ENCODE measurements at regions not wholly inside any gene's neighbourhood (a gene's known extent, or its start where the extent isn't known, plus 50 kb on each side); places are given as distances from the start of the nearest gene placed in this dataset.

- no peak overlapping the region for H2AK9ac ChIP-seq (replicated peaks; ENCODE audit: low read depth, low read length, poor library complexity)
- H3K4me1 ChIP-seq (ENCODE audit: control insufficient read depth, insufficient read depth, low read length) = peaks cover 15% of the 10 kb centered on the region
- POLR2A ChIA-PET (ENCODE audit: unreplicated experiment) = no interaction called here
- no peaks in the 10 kb centered on the region for H3K9me3 ChIP-seq (ENCODE audit: control insufficient read depth, insufficient read depth, low read length)
- no peak overlapping the region for H2BK120ac ChIP-seq (ENCODE audit: low read depth, low read length)
- H3K56ac ChIP-seq (ENCODE audit: extremely low read depth, insufficient read depth, low read length) = no peak overlapping the region
- ATAC-seq (ENCODE audit: low read depth) (no peak), DNase-seq (no peak)
- H4K5ac ChIP-seq (ENCODE audit: low read depth, low read length) = no peak overlapping the region
- intact Hi-C loops (cut with micrococcal nuclease) (loop anchor here (5.0 kb wide), 2 partner anchors 41 to 239 kb away; no protein-coding TSS in a partner anchor), dilution Hi-C loops (cut with HindIII; ENCODE audit: low sequenced_read_pairs, unreplicated experiment) (no loop called here), in situ Hi-C loops (cut with MboI; ENCODE audit: low sequenced_read_pairs) (no loop called here)
- peaks cover 14% of the 10 kb centered on the region; the same call in 1 of the 2 replicates for H3K9me1 ChIP-seq (ENCODE audit: insufficient read depth, low read length)
- H2BK5ac ChIP-seq (ENCODE audit: low read depth, low read length, poor library complexity, severe bottlenecking) = no peak overlapping the region
- no peak overlapping the region for H3K4me2 ChIP-seq (ENCODE audit: low read depth, low read length)
- peaks cover 2% of the 10 kb centered on the region; the same call in 1 of the 2 replicates for H3K27me3 ChIP-seq (ENCODE audit: control insufficient read depth, insufficient read depth, low read length)
- no peak overlapping the region for H4K91ac ChIP-seq (ENCODE audit: insufficient read depth, low read depth, low read length)
- no peak overlapping the region for H3K18ac ChIP-seq (ENCODE audit: low read depth, low read length)
- BruUV-seq (replicated peaks) = no TSS peak
- H4K20me1 ChIP-seq (ENCODE audit: insufficient read depth, low read length) = no peaks in the 10 kb centered on the region
- H2BK15ac ChIP-seq (ENCODE audit: low read depth, low read length) = no peak overlapping the region
- H3K27ac ChIP-seq (ENCODE audit: insufficient read depth, low read length) = no peak overlapping the region
- H2AK5ac ChIP-seq (ENCODE audit: low read depth, low read length) = peak overlapping the region; percentile 13; the same call in 1 of the 2 replicates
- H3K79me1 ChIP-seq (ENCODE audit: low read depth in 1 of 2, low read length in 2 of 2) = no peaks in the 10 kb centered on the region
- no peak overlapping the region for H2AFZ ChIP-seq (replicated peaks; ENCODE audit: low read length, poor library complexity)
- CTCF ChIA-PET = no interaction called here
- no peak overlapping the region for H3K23ac ChIP-seq (ENCODE audit: low read depth, low read length)
- peak overlapping the region; percentile 14; the same call in 1 of the 2 replicates for H3K14ac ChIP-seq (replicated peaks; ENCODE audit: low read depth, low read length)
- no peak overlapping the region for H3K4me3 ChIP-seq (ENCODE audit: insufficient read depth, low read depth, low read length)
- H3K9ac ChIP-seq (ENCODE audit: low read depth, low read length) = no peak overlapping the region
- H4K8ac ChIP-seq (ENCODE audit: low read depth in 2 of 2, low read length in 2 of 2) = no peak overlapping the region
- no peak overlapping the region for H3K4ac ChIP-seq (ENCODE audit: low read depth, low read length)
- H2BK20ac ChIP-seq (ENCODE audit: low read depth, low read length) = no peak overlapping the region
- no peaks in the 10 kb centered on the region for H3K36me3 ChIP-seq (ENCODE audit: control insufficient read depth, insufficient read depth, low read length)
- 100% methylated on average over 1 of the region's 7 CpGs; no CpG with 5 or more reads in 1 of the 2 experiments for WGBS, 2 experiments (ENCODE audit: extremely low coverage in 2 of 2, insufficient read length in 1 of 2)
- TF ChIP-seq CEBPB (IDR thresholded peaks at IDR 0.05; ENCODE audit: low read depth, low read length) = no peak
- TF ChIP-seq NFE2L2 (IDR thresholded peaks at IDR 0.05; ENCODE audit: low read depth, low read length) = no peak
- TF ChIP-seq, protein P1, sequence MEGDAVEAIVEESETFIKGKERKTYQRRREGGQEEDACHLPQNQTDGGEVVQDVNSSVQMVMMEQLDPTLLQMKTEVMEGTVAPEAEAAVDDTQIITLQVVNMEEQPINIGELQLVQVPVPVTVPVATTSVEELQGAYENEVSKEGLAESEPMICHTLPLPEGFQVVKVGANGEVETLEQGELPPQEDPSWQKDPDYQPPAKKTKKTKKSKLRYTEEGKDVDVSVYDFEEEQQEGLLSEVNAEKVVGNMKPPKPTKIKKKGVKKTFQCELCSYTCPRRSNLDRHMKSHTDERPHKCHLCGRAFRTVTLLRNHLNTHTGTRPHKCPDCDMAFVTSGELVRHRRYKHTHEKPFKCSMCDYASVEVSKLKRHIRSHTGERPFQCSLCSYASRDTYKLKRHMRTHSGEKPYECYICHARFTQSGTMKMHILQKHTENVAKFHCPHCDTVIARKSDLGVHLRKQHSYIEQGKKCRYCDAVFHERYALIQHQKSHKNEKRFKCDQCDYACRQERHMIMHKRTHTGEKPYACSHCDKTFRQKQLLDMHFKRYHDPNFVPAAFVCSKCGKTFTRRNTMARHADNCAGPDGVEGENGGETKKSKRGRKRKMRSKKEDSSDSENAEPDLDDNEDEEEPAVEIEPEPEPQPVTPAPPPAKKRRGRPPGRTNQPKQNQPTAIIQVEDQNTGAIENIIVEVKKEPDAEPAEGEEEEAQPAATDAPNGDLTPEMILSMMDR (conservative IDR thresholded peaks at IDR 0.05; ENCODE audit: low read depth, low read length) = no peak
- TF ChIP-seq RCOR1 (IDR thresholded peaks at IDR 0.05; ENCODE audit: insufficient replicate concordance, low read length) = no peak
- TF ChIP-seq, protein P2, sequence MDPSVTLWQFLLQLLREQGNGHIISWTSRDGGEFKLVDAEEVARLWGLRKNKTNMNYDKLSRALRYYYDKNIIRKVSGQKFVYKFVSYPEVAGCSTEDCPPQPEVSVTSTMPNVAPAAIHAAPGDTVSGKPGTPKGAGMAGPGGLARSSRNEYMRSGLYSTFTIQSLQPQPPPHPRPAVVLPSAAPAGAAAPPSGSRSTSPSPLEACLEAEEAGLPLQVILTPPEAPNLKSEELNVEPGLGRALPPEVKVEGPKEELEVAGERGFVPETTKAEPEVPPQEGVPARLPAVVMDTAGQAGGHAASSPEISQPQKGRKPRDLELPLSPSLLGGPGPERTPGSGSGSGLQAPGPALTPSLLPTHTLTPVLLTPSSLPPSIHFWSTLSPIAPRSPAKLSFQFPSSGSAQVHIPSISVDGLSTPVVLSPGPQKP (IDR thresholded peaks at IDR 0.05; ENCODE audit: borderline replicate concordance, low read depth, low read length) = no peak
- TF ChIP-seq MAZ (IDR thresholded peaks at IDR 0.05; ENCODE audit: borderline replicate concordance, low read depth, low read length) = no peak
- TF ChIP-seq BHLHE40 (IDR thresholded peaks at IDR 0.05; ENCODE audit: low read depth, low read length) = no peak
- no peak for TF ChIP-seq CHD1 (IDR thresholded peaks at IDR 0.05; ENCODE audit: low read depth, low read length)
- no peak for TF ChIP-seq FOS (IDR thresholded peaks at IDR 0.05; ENCODE audit: low read depth, low read length)
- TF ChIP-seq, protein P3, sequence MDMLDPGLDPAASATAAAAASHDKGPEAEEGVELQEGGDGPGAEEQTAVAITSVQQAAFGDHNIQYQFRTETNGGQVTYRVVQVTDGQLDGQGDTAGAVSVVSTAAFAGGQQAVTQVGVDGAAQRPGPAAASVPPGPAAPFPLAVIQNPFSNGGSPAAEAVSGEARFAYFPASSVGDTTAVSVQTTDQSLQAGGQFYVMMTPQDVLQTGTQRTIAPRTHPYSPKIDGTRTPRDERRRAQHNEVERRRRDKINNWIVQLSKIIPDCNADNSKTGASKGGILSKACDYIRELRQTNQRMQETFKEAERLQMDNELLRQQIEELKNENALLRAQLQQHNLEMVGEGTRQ (IDR thresholded peaks at IDR 0.05; ENCODE audit: low read depth, low read length) = no peak
- no peak for TF ChIP-seq RFX5 (IDR thresholded peaks at IDR 0.05; ENCODE audit: low read depth, low read length)
- TF ChIP-seq MAFK (IDR thresholded peaks at IDR 0.05; ENCODE audit: low read depth, low read length) = no peak
- no peak for TF ChIP-seq POLR2A (IDR thresholded peaks at IDR 0.05; ENCODE audit: low read depth, low read length)
- no peak for TF ChIP-seq SMC3 (IDR thresholded peaks at IDR 0.05; ENCODE audit: low read depth, low read length)
- no peak for TF ChIP-seq MXI1 (IDR thresholded peaks at IDR 0.05; ENCODE audit: borderline replicate concordance, low read depth, low read length)
Observed at GRCh38 chr4:38560768-38561558, 103.0 kb upstream of the KLF3 start.

Measured in IMR-90 (cell line).